Activated B cell treated with CpG ODN at 0.5 μM for 24 hours (primary cell): ENCODE measurements at regions not wholly inside any gene's neighbourhood (a gene's known extent, or its start where the extent isn't known, plus 50 kb on each side); places are given as distances from the start of the nearest gene placed in this dataset.
"Not testable (repeated sequence)": the region's sequence is repeated elsewhere in the genome, so short reads cannot be mapped to it uniquely, and the experiment has no call there.

Source experiments
- ATAC-seq: fragments of 200-7000 bp; cut with Tn5 transposase; one replicate; pipeline ENCODE4 v1.10.0; 2021; ENCODE audit warnings: low read depth, mild to moderate bottlenecking, moderate library complexity
- CTCF ChIA-PET: fragments of 350-600 bp; sonication (Branson Sonifier 250); formaldehyde crosslinking; loops from one replicate; lab custom pipeline; 2021; ENCODE audit warnings: antibody characterized with exemption; lab: Charles Lee
- POLR2A ChIA-PET: fragments of 350-600 bp; sonication (Branson Sonifier 250); formaldehyde crosslinking; loops from one replicate; lab custom pipeline; 2021; ENCODE audit warnings: antibody characterized with exemption; lab: Charles Lee
- DNase-seq: peaks from one replicate; pipeline ENCODE4 v3.0.0; 2022
- H3K27ac Mint-ChIP-seq: one replicate; pipeline ENCODE4 v1.8.0; 2020; ENCODE audit warnings: mixed read lengths
- H3K27me3 Mint-ChIP-seq: one replicate; pipeline ENCODE4 v1.8.0; 2021; ENCODE audit warnings: mixed read lengths
- H3K36me3 Mint-ChIP-seq: one replicate; pipeline ENCODE4 v1.8.0; 2021; ENCODE audit warnings: low read depth, mixed read lengths
- H3K4me1 Mint-ChIP-seq: one replicate; pipeline ENCODE4 v1.8.0; 2021; ENCODE audit warnings: mixed read lengths
- H3K4me3 Mint-ChIP-seq: one replicate; pipeline ENCODE4 v1.8.0; 2020; ENCODE audit warnings: mild to moderate bottlenecking, mixed read lengths
- H3K9me3 Mint-ChIP-seq: one replicate; pipeline ENCODE4 v1.8.0; 2020; ENCODE audit warnings: mixed read lengths
- CTCF ChIP-seq: fragments of 200-600 bp; IDR thresholded peaks from one replicate; pipeline ENCODE4 v1.8.0; 2022; ENCODE audit warnings: antibody characterized with exemption, mild to moderate bottlenecking
- intact Hi-C: fragments of 100-400 bp; cut with micrococcal nuclease; formaldehyde crosslinking; loops from one replicate; pipeline ENCODE4 v1.15.1; 2024

- Mint-ChIP-seq H3K27ac (no peak overlapping the region), H3K27me3 (peaks cover 5% of the 10 kb centered on the region), H3K4me1 (no peaks in the 10 kb centered on the region), H3K36me3 (no peaks in the 10 kb centered on the region), H3K9me3 (peaks cover 18% of the 10 kb centered on the region), H3K4me3 (no peak overlapping the region)
- CTCF ChIA-PET = no interaction called here
- DNase-seq (no peak), ATAC-seq (no peak)
- intact Hi-C loops = no loop called here
- no peak for TF ChIP-seq CTCF
- POLR2A ChIA-PET = no interaction called here
Measured at GRCh38 chr9:115553060-115553773, 435.3 kb upstream of the TNC start.

- DNase-seq = no peak
- H3K9me3 Mint-ChIP-seq = peaks cover 18% of the 10 kb centered on the region
- ChIA-PET POLR2A (no interaction called here), CTCF (no interaction called here)
- no peaks in the 10 kb centered on the region for H3K36me3 Mint-ChIP-seq
- no peak overlapping the region for H3K27ac Mint-ChIP-seq
- H3K4me3 Mint-ChIP-seq = no peak overlapping the region
- ATAC-seq = no peak
- no peak for TF ChIP-seq CTCF
- intact Hi-C loops = no loop called here
- peaks cover 2% of the 10 kb centered on the region for H3K27me3 Mint-ChIP-seq
- no peaks in the 10 kb centered on the region for H3K4me1 Mint-ChIP-seq
Measured at GRCh38 chr9:115556432-115556831, 438.5 kb upstream of the TNC start.

- POLR2A ChIA-PET = no interaction called here
- no peaks in the 10 kb centered on the region for H3K36me3 Mint-ChIP-seq
- no peak for TF ChIP-seq CTCF
- ATAC-seq (no peak), DNase-seq (no peak)
- H3K27ac Mint-ChIP-seq = no peak overlapping the region
- H3K4me3 Mint-ChIP-seq = no peak overlapping the region
- intact Hi-C loops = no loop called here
- CTCF ChIA-PET = no interaction called here
- no peaks in the 10 kb centered on the region for H3K4me1 Mint-ChIP-seq
- peaks cover 3% of the 10 kb centered on the region for H3K9me3 Mint-ChIP-seq
- H3K27me3 Mint-ChIP-seq = no peaks in the 10 kb centered on the region
Measured at GRCh38 chr9:115575147-115575546, 457.2 kb upstream of the TNC start.

- H3K36me3 Mint-ChIP-seq, POLR2A ChIA-PET, H3K4me1 Mint-ChIP-seq, H3K4me3 Mint-ChIP-seq, DNase-seq, H3K27me3 Mint-ChIP-seq, H3K9me3 Mint-ChIP-seq, CTCF ChIA-PET, intact Hi-C loops, H3K27ac Mint-ChIP-seq, ATAC-seq: not testable (repeated sequence)
Measured at GRCh38 chr9:115585458-115585857, 467.5 kb upstream of the TNC start.

GRCh38 chr9:115587310-115587709 lies 469.4 kb upstream of the TNC start:
- no peak overlapping the region for H3K4me3 Mint-ChIP-seq
- H3K4me1 Mint-ChIP-seq = no peaks in the 10 kb centered on the region
- H3K27ac Mint-ChIP-seq = no peak overlapping the region
- ChIA-PET POLR2A (no interaction called here), CTCF (no interaction called here)
- TF ChIP-seq CTCF = no peak
- H3K9me3 Mint-ChIP-seq = peaks cover 7% of the 10 kb centered on the region
- DNase-seq = no peak
- ATAC-seq = no peak
- intact Hi-C loops = no loop called here
- no peaks in the 10 kb centered on the region for H3K36me3 Mint-ChIP-seq
- no peaks in the 10 kb centered on the region for H3K27me3 Mint-ChIP-seq
